ENCODE measurements at regions not wholly inside any gene's neighbourhood (a gene's known extent, or its start where the extent isn't known, plus 50 kb on each side); places are given as distances from the start of the nearest gene placed in this dataset.

- DNase-seq (ENCODE audit: low read depth): no peak
- Histone ChIP-seq H3K36me3 (ENCODE audit: control insufficient read depth, insufficient read depth, low read length) (no peaks in the 10 kb centered on the region), H3K4me3 (ENCODE audit: low read depth, low read length) (no peak overlapping the region), H3K27me3 (ENCODE audit: control insufficient read depth, insufficient read depth, low read length) (no peaks in the 10 kb centered on the region)
- TF ChIP-seq, protein P1, sequence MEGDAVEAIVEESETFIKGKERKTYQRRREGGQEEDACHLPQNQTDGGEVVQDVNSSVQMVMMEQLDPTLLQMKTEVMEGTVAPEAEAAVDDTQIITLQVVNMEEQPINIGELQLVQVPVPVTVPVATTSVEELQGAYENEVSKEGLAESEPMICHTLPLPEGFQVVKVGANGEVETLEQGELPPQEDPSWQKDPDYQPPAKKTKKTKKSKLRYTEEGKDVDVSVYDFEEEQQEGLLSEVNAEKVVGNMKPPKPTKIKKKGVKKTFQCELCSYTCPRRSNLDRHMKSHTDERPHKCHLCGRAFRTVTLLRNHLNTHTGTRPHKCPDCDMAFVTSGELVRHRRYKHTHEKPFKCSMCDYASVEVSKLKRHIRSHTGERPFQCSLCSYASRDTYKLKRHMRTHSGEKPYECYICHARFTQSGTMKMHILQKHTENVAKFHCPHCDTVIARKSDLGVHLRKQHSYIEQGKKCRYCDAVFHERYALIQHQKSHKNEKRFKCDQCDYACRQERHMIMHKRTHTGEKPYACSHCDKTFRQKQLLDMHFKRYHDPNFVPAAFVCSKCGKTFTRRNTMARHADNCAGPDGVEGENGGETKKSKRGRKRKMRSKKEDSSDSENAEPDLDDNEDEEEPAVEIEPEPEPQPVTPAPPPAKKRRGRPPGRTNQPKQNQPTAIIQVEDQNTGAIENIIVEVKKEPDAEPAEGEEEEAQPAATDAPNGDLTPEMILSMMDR (IDR thresholded peaks at IDR 0.05; ENCODE audit: insufficient read depth, low read length, poor library complexity, severe bottlenecking): no peak
Observed at GRCh38 chr3:124459678-124460077, 270.6 kb upstream of the UMPS start.

DNA sequence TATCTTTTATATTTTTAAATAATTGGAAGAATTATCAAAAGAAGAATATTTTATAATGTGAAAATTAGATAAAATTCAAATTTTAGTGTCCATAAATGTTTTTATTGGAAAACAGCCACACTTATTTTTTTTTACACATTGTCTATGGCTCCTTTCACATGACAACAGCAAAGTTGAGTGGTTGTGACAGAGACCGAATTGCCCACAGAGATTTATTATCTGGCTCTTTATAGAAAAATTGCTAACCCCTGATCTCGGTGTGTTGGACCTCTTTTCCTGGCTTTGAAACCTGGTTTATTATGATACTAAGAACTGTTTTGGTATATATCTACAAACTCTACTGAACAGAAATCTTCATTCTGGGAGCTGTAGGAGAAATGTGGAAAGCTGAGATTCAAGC is 269.1 kb upstream of the UMPS start:
- Histone ChIP-seq H3K4me3 (ENCODE audit: low read depth, low read length) (no peak overlapping the region), H3K27me3 (ENCODE audit: control insufficient read depth, insufficient read depth, low read length) (no peaks in the 10 kb centered on the region), H3K36me3 (ENCODE audit: control insufficient read depth, insufficient read depth, low read length) (no peaks in the 10 kb centered on the region)
- DNase-seq (ENCODE audit: low read depth): no peak
- TF ChIP-seq, protein P1 (IDR thresholded peaks at IDR 0.05; ENCODE audit: insufficient read depth, low read length, poor library complexity, severe bottlenecking): no peak

DNA sequence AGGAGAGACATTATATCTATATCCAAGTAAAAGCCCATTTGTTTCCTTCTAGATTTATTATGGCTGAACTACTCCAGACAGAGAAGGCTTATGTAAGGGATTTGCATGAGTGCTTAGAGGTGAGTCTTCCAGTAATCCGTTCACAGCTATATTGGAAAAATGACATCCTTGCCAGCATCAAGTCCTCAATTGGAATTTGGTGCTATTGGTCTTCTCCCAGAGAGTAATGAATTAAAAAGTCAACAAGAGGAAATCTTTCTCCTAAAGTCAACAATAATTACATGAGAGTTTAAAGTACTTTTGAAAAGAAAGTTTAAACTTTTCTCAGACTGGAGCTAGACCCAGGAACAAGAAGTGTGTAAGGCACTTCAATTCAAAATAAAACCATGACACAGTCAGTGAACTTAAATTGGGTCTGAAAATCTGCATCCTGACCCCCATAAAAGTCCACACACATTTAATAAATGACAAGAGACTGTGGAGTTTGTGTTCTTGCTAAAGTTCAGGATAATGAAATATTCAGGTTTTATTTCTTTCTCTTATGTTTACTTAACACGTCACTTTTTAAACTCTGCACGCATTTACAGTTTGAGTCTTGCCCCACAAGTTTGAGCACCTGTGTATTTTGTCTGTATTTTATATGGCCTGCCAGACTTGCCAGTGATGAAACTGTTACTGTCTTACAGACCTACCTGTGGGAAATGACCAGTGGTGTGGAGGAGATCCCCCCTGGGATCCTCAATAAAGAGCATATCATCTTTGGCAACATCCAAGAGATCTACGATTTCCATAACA is 268.2 kb upstream of the UMPS start:
- TF ChIP-seq, protein P1 (IDR thresholded peaks at IDR 0.05; ENCODE audit: insufficient read depth, low read length, poor library complexity, severe bottlenecking): no peak
- no peak for DNase-seq (ENCODE audit: low read depth)
- Histone ChIP-seq H3K4me3 (ENCODE audit: low read depth, low read length) (no peak overlapping the region), H3K36me3 (ENCODE audit: control insufficient read depth, insufficient read depth, low read length) (no peaks in the 10 kb centered on the region), H3K27me3 (ENCODE audit: control insufficient read depth, insufficient read depth, low read length) (no peaks in the 10 kb centered on the region)

- DNase-seq (ENCODE audit: low read depth): no peak
- Histone ChIP-seq H3K27me3 (ENCODE audit: control insufficient read depth, insufficient read depth, low read length) (no peaks in the 10 kb centered on the region), H3K4me3 (ENCODE audit: low read depth, low read length) (no peak overlapping the region), H3K36me3 (ENCODE audit: control insufficient read depth, insufficient read depth, low read length) (no peaks in the 10 kb centered on the region)
- TF ChIP-seq, protein P1 (IDR thresholded peaks at IDR 0.05; ENCODE audit: insufficient read depth, low read length, poor library complexity, severe bottlenecking): no peak
Observed at GRCh38 chr3:124463234-124463633, 267.0 kb upstream of the UMPS start.

DNA sequence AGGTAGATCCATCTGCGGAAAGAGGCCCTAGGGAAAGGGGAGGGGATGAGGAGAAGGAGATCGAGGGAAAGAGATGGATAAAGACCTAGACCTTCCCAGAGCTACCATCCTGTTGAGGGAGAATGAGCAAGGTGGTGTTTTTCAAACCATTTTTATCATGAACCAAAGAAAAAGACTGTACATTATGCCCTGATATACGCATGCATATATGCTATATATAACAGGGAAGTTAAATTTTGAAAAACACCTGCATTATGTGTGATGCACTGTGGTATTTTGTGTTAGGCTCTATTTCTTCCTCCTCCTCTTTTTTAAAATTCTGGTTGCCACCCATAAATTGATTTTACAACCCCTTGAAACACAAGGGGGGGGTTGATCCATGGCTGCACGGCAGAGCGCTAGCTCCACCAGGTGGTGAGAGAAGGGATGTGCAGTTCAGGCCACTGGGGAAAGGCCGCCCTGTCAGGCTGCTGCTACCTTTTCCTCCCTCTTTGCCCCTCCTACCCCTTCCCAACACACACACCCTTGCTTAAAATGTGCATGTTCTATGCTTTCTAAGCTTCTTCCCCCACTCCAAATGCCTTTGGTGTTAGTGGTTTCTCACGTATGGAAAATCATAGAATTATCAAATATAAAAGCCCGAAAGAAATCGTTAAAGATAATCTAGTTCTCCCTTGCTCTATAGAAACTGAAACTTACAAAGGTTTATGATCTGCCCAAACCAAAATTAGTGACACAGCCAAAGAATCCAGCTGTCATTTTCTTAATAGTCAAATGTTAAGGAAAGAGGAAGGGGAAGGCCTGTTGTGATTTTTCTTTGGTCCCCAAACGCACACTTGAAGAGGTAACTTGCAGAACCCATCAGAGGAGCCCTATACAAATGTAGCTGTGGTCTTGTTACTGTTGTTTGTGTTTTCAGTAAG is 262.0 kb upstream of the UMPS start:
- TF ChIP-seq, protein P1 (IDR thresholded peaks at IDR 0.05; ENCODE audit: insufficient read depth, low read length, poor library complexity, severe bottlenecking): peak; percentile 99
- no peak for DNase-seq (ENCODE audit: low read depth)
- Histone ChIP-seq H3K36me3 (ENCODE audit: control insufficient read depth, insufficient read depth, low read length) (no peaks in the 10 kb centered on the region), H3K4me3 (ENCODE audit: low read depth, low read length) (no peak overlapping the region), H3K27me3 (ENCODE audit: control insufficient read depth, insufficient read depth, low read length) (no peaks in the 10 kb centered on the region)
